Keratinocyte (primary cell): ENCODE measurements at regions not wholly inside any gene's neighbourhood (a gene's known extent, or its start where the extent isn't known, plus 50 kb on each side); places are given as distances from the start of the nearest gene placed in this dataset.

Source experiments
- DNase-seq: peaks from one replicate; pipeline ENCODE4 v3.0.0-alpha.2; 2011; ENCODE audit warnings: low read depth, missing footprints, low spot score
- FAIRE-seq: peaks from 2 replicates; lab custom pipeline; 2011; peaks lifted over from hg19 to GRCh38; lab: Jason Lieb, UNC
- H2AFZ ChIP-seq: 2 replicates; pipeline ENCODE4 v1.6.0; 2012; ENCODE audit warnings: low read length, control low read depth, inconsistent platforms; ENCODE audit not compliant: control insufficient read depth
- H3K27ac ChIP-seq: 2 replicates; pipeline ENCODE4 v1.5.1; 2011; ENCODE audit warnings: low read length; ENCODE audit not compliant: control insufficient read depth, insufficient read depth
- H3K27me3 ChIP-seq: 3 replicates; pipeline ENCODE4 v1.6.0; 2011; ENCODE audit warnings: low read length; ENCODE audit not compliant: control insufficient read depth, insufficient read depth; ENCODE audit errors: extremely low read depth
- H3K36me3 ChIP-seq, 2 experiments: 2 replicates in 1 of 2; 3 replicates in 1 of 2; pipeline ENCODE4 v1.5.1; 2011; ENCODE audit warnings: low read length in 2 of 2, mild to moderate bottlenecking in 1 of 2; ENCODE audit not compliant: control insufficient read depth in 2 of 2, insufficient read depth in 2 of 2; ENCODE audit errors: extremely low read depth in 1 of 2
- H3K4me1 ChIP-seq: 3 replicates; pipeline ENCODE4 v1.5.1; 2011; ENCODE audit warnings: low read length; ENCODE audit not compliant: control insufficient read depth, insufficient read depth; ENCODE audit errors: extremely low read depth
- H3K4me2 ChIP-seq: 3 replicates; pipeline ENCODE4 v1.6.0; 2011; ENCODE audit warnings: low read depth, low read length; ENCODE audit not compliant: control insufficient read depth, insufficient read depth; ENCODE audit errors: extremely low read depth
- H3K4me3 ChIP-seq, 3 experiments: fragments of 200-600 bp in 1 of 3; sonication (generic) in 1 of 3; 2 replicates in 2 of 3; 3 replicates in 1 of 3; pipeline ENCODE4 v1.5.1; 2011 to 2016; ENCODE audit warnings: low read length in 3 of 3, mild to moderate bottlenecking in 3 of 3, control low read depth in 2 of 3, inconsistent platforms in 1 of 3, low read depth in 1 of 3, mixed read lengths in 1 of 3, mixed run types in 1 of 3, moderate library complexity in 1 of 3; ENCODE audit not compliant: control insufficient read depth in 2 of 3, insufficient read depth in 2 of 3; ENCODE audit errors: extremely low read depth in 1 of 3
- H3K79me2 ChIP-seq: 2 replicates; pipeline ENCODE4 v1.6.0; 2012; ENCODE audit warnings: low read length; ENCODE audit not compliant: control insufficient read depth, insufficient read depth
- H3K9ac ChIP-seq: 3 replicates; pipeline ENCODE4 v1.6.0; 2011; ENCODE audit warnings: low read length; ENCODE audit not compliant: control insufficient read depth, insufficient read depth; ENCODE audit errors: extremely low read depth
- H3K9me1 ChIP-seq: 3 replicates; pipeline ENCODE4 v1.6.0; 2011; ENCODE audit warnings: low read length; ENCODE audit not compliant: control insufficient read depth, insufficient read depth; ENCODE audit errors: extremely low read depth
- H3K9me3 ChIP-seq: 2 replicates; pipeline ENCODE4 v1.5.1; 2012; ENCODE audit warnings: low read depth, low read length; ENCODE audit not compliant: control insufficient read depth
- H4K20me1 ChIP-seq: 3 replicates; pipeline ENCODE4 v1.6.0; 2011; ENCODE audit warnings: low read length; ENCODE audit not compliant: control insufficient read depth, insufficient read depth; ENCODE audit errors: extremely low read depth
- CTCF ChIP-seq, 3 experiments: IDR thresholded peaks in 1 of 3; conservative IDR thresholded peaks in 1 of 3; optimal IDR thresholded peaks in 1 of 3; 2 replicates in 2 of 3; 3 replicates in 1 of 3; pipeline versions ENCODE3 to v1.5.1; 2011; ENCODE audit warnings: low read length in 3 of 3, mild to moderate bottlenecking in 3 of 3, moderate library complexity in 2 of 3, control low read depth in 1 of 3, inconsistent platforms in 1 of 3; ENCODE audit not compliant: insufficient read depth in 2 of 3; ENCODE audit errors: extremely low read depth in 1 of 3
- EZH2 ChIP-seq: IDR thresholded peaks from one replicate; pipeline ENCODE4 v1.6.1; 2012; ENCODE audit warnings: inconsistent platforms, mild to moderate bottlenecking, low read length, moderate library complexity
- dilution Hi-C: fragments of 300-500 bp; cut with MboI; formaldehyde crosslinking; loops from one replicate; pipeline ENCODE4 v1.7.0; 2020; ENCODE audit warnings: low sequenced_read_pairs; ENCODE audit not compliant: extremely low pct_ligation_motif_present

- H4K20me1 ChIP-seq: no peaks in the 10 kb centered on the region
- H3K9me1 ChIP-seq: no peaks in the 10 kb centered on the region
- no peaks in the 10 kb centered on the region for H3K4me1 ChIP-seq
- H3K4me3 ChIP-seq: no peak overlapping the region
- no peak overlapping the region for H3K4me2 ChIP-seq
- no peak overlapping the region for H2AFZ ChIP-seq
- H3K27me3 ChIP-seq: no peaks in the 10 kb centered on the region
- H3K36me3 ChIP-seq: no peaks in the 10 kb centered on the region
- TF ChIP-seq CTCF (optimal IDR thresholded peaks at IDR 0.05 in 1 of 3, IDR thresholded peaks at IDR 0.05 in 1 of 3, conservative IDR thresholded peaks at IDR 0.05 in 1 of 3; ENCODE audit: extremely low read depth in 1 of 3, insufficient read depth in 2 of 3, low read length in 3 of 3): no peak
- no peak for TF ChIP-seq EZH2
- no peak overlapping the region for H3K9ac ChIP-seq
- no peak for DNase-seq
- dilution Hi-C loops: no loop called here
- no peak overlapping the region for H3K27ac ChIP-seq
- no peaks in the 10 kb centered on the region for H3K79me2 ChIP-seq
- no peak for FAIRE-seq
- H3K9me3 ChIP-seq: no peaks in the 10 kb centered on the region
These were observed 409.4 kb downstream of the PCDH18 start for GRCh38 chr4:137122876-137123275.

GRCh38 chr4:137116144-137116543 is 416.1 kb downstream of the PCDH18 start:
- H3K27ac ChIP-seq: no peak overlapping the region
- no peak for FAIRE-seq

More at GRCh38 chr4:137116144-137116543, 416.1 kb downstream of the PCDH18 start:
- Histone ChIP-seq H3K36me3 (no peaks in the 10 kb centered on the region), H3K9ac (no peak overlapping the region), H3K27me3 (no peaks in the 10 kb centered on the region), H3K9me1 (no peaks in the 10 kb centered on the region), H3K4me2 (no peak overlapping the region), H2AFZ (no peak overlapping the region), H3K4me3 (no peak overlapping the region), H3K4me1 (no peaks in the 10 kb centered on the region), H4K20me1 (no peaks in the 10 kb centered on the region), H3K79me2 (no peaks in the 10 kb centered on the region), H3K9me3 (no peaks in the 10 kb centered on the region)
- dilution Hi-C loops: no loop called here
- TF ChIP-seq EZH2 (no peak), CTCF (optimal IDR thresholded peaks at IDR 0.05 in 1 of 3, IDR thresholded peaks at IDR 0.05 in 1 of 3, conservative IDR thresholded peaks at IDR 0.05 in 1 of 3; ENCODE audit: extremely low read depth in 1 of 3, insufficient read depth in 2 of 3, low read length in 3 of 3) (no peak)
- no peak for DNase-seq
